ENCODE measurements at regions not wholly inside any gene's neighbourhood (a gene's known extent, or its start where the extent isn't known, plus 50 kb on each side); places are given as distances from the start of the nearest gene placed in this dataset.

GRCh38 chr22:44385296-44385610 lies 72.5 kb upstream of the SHISAL1 start:
- TF ChIP-seq CTCF (conservative IDR thresholded peaks at IDR 0.05; ENCODE audit: low read length), result no peak
- no peak for TF ChIP-seq EZH2phosphoT487 (IDR thresholded peaks at IDR 0.05; ENCODE audit: borderline replicate concordance, low read depth, low read length)

Data from OCI-LY7 (cell line).